ENCODE measurements at regions not wholly inside any gene's neighbourhood (a gene's known extent, or its start where the extent isn't known, plus 50 kb on each side); places are given as distances from the start of the nearest gene placed in this dataset.
"Not testable (repeated sequence)": the region's sequence is repeated elsewhere in the genome, so short reads cannot be mapped to it uniquely, and the experiment has no call there.

DNA sequence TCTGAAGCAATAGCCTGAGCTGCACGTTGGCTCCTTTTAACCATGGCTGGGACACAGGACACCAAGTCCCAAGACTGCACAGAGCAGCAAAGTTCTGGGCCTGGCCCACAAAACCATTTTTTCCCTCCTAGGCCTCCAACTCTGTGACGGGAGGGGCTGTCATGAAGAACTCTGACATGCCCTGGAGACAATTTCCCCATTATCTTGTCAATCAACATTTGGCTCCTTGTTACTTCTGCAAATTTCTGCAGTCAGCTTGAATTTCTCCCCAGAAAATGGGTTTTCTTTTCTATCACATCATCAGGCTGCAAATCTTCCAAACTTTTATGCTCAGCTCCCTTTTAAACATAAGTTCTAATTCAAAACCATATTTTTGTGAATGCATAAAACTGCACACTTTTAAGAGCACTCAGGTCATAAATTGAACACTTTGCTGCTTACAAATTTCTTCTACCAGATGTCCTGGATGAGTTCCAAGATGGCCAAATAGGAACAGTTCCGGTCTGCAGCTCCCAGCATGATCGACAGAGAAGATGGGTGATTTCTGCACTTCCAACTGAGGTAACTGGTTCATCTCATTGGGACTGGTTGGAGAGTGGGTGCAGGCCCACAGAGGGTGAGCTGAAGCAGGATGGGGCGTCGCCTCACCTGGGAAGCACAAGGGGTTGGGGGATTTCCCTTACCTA lies 145.7 kb downstream of the CCT8L2 start:
- not testable (repeated sequence) for H2AFZ ChIP-seq (ENCODE audit: low read length); H4K8ac ChIP-seq (replicated peaks; ENCODE audit: insufficient read length, low read depth, low read length); DNase-seq; H3K23ac ChIP-seq (ENCODE audit: insufficient read length, low read depth, low read length); H3K14ac ChIP-seq (ENCODE audit: insufficient read depth, low read length); H3K56ac ChIP-seq (ENCODE audit: insufficient read length, low read depth, low read length); H3K4me2 ChIP-seq (ENCODE audit: insufficient read depth, insufficient read length, low read length); H2BK5ac ChIP-seq (ENCODE audit: insufficient read length, low read length); H3T11ph ChIP-seq (ENCODE audit: low read length); H3K27me3 ChIP-seq (ENCODE audit: insufficient read depth, low read length); H3K9ac ChIP-seq (ENCODE audit: extremely low read depth, insufficient read length, low read length); H3K79me2 ChIP-seq (ENCODE audit: insufficient read depth, low read length); H3K27me3 Mint-ChIP-seq (ENCODE audit: low read depth); H3K27ac Mint-ChIP-seq; H3K27ac ChIP-seq (ENCODE audit: insufficient read length, low read depth, low read length); H3K18ac ChIP-seq (ENCODE audit: insufficient read length, low read depth, low read length); H3K4me1 Mint-ChIP-seq; H4K91ac ChIP-seq (ENCODE audit: insufficient read length, low read depth, low read length); H3K4ac ChIP-seq (ENCODE audit: low read depth, low read length); H3K79me1 ChIP-seq (ENCODE audit: insufficient read depth, low read depth, low read length, poor library complexity, severe bottlenecking); H2BK12ac ChIP-seq (ENCODE audit: insufficient read length, low read depth, low read length); H3K23me2 ChIP-seq (ENCODE audit: insufficient read length, low read depth, low read length, poor library complexity, severe bottlenecking); H3K4me3 Mint-ChIP-seq; H2BK15ac ChIP-seq (ENCODE audit: low read depth, low read length); H4K5ac ChIP-seq (ENCODE audit: insufficient read length, low read depth, low read length); H4K20me1 ChIP-seq (ENCODE audit: control insufficient read depth, insufficient read depth, insufficient read length); H2AK5ac ChIP-seq (ENCODE audit: insufficient read length, low read length); H3K4me1 ChIP-seq (ENCODE audit: insufficient read depth, low read length); H2BK120ac ChIP-seq (ENCODE audit: low read depth, low read length, poor library complexity, severe bottlenecking); H3K9me3 ChIP-seq (ENCODE audit: control insufficient read depth, low read depth, low read length); H2BK20ac ChIP-seq (ENCODE audit: low read depth, low read length, poor library complexity, severe bottlenecking)
- Mint-ChIP-seq H3K36me3 (ENCODE audit: insufficient read depth in 1 of 3, low read depth in 3 of 3) (peaks cover 0 to 10% (median 8%) of the 10 kb centered on the region in 3 experiments; a peak in 6 of 7 replicates), H3K9me3 (peaks cover 77 to 85% of the 10 kb centered on the region in 2 experiments)
- WGBS (ENCODE audit: extremely low coverage, insufficient read length, low lambda C conversion rate), result no CpG with 5 or more reads among the region's 6 CpGs

DNA sequence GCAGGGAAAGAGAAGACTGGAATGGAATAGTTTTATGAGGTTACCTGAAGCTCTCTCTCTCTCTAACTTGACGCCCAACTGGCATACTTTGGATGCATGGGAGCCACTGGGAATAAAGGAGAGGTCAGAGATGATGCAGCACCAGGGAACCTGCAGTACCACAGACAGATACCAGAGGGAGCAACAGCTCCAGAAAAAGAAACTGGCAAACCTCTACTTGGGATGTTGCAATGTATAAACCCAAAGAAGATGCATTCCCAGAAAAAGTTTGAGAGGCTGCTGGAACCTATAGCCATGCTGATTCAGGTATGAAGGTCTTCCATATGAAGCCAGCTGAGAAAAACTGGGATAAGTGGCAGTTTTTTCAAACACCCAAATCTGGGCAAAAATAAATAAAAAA lies 151.6 kb downstream of the CCT8L2 start:
- H3K79me2 ChIP-seq (ENCODE audit: insufficient read depth, low read length); H3K4me1 Mint-ChIP-seq; H2BK12ac ChIP-seq (ENCODE audit: insufficient read length, low read depth, low read length); H2AK5ac ChIP-seq (ENCODE audit: insufficient read length, low read length); H3K27me3 Mint-ChIP-seq (ENCODE audit: low read depth); H3K4me1 ChIP-seq (ENCODE audit: insufficient read depth, low read length); H3K9me3 ChIP-seq (ENCODE audit: control insufficient read depth, low read depth, low read length); H3T11ph ChIP-seq (ENCODE audit: low read length); H3K23ac ChIP-seq (ENCODE audit: insufficient read length, low read depth, low read length); H3K27me3 ChIP-seq (ENCODE audit: insufficient read depth, low read length); H3K79me1 ChIP-seq (ENCODE audit: insufficient read depth, low read depth, low read length, poor library complexity, severe bottlenecking); H4K8ac ChIP-seq (replicated peaks; ENCODE audit: insufficient read length, low read depth, low read length); H4K91ac ChIP-seq (ENCODE audit: insufficient read length, low read depth, low read length); H3K56ac ChIP-seq (ENCODE audit: insufficient read length, low read depth, low read length); H3K4me3 Mint-ChIP-seq; H2BK120ac ChIP-seq (ENCODE audit: low read depth, low read length, poor library complexity, severe bottlenecking); H3K27ac Mint-ChIP-seq; H4K20me1 ChIP-seq (ENCODE audit: control insufficient read depth, insufficient read depth, insufficient read length); H3K9ac ChIP-seq (ENCODE audit: extremely low read depth, insufficient read length, low read length); H3K14ac ChIP-seq (ENCODE audit: insufficient read depth, low read length); H2BK15ac ChIP-seq (ENCODE audit: low read depth, low read length); H2BK20ac ChIP-seq (ENCODE audit: low read depth, low read length, poor library complexity, severe bottlenecking); H3K18ac ChIP-seq (ENCODE audit: insufficient read length, low read depth, low read length); H2AFZ ChIP-seq (ENCODE audit: low read length); H3K36me3 Mint-ChIP-seq (ENCODE audit: insufficient read depth in 1 of 3, low read depth in 3 of 3); H3K4ac ChIP-seq (ENCODE audit: low read depth, low read length); H2BK5ac ChIP-seq (ENCODE audit: insufficient read length, low read length); H3K4me2 ChIP-seq (ENCODE audit: insufficient read depth, insufficient read length, low read length); H3K27ac ChIP-seq (ENCODE audit: insufficient read length, low read depth, low read length); H4K5ac ChIP-seq (ENCODE audit: insufficient read length, low read depth, low read length); H3K23me2 ChIP-seq (ENCODE audit: insufficient read length, low read depth, low read length, poor library complexity, severe bottlenecking); DNase-seq: not testable (repeated sequence)
- H3K9me3 Mint-ChIP-seq, result peaks cover 57 to 60% of the 10 kb centered on the region in 2 experiments
- no CpG with 5 or more reads among the region's 1 CpG for WGBS (ENCODE audit: extremely low coverage, insufficient read length, low lambda C conversion rate)

Measured in H9 (cell line).